Esophagus squamous epithelium (tissue), 5 donors: ENCODE measurements at regions not wholly inside any gene's neighbourhood (a gene's known extent, or its start where the extent isn't known, plus 50 kb on each side); places are given as distances from the start of the nearest gene placed in this dataset.
"Not testable (repeated sequence)": the region's sequence is repeated elsewhere in the genome, so short reads cannot be mapped to it uniquely, and the experiment has no call there.

Experiments used
- DNase-seq: peaks from one replicate; lab custom pipeline; 2025; lab: John Stamatoyannopoulos, UW
- H3K27ac ChIP-seq, 4 donors: fragments of 200-600 bp; sonication (generic); one replicate each; pipeline ENCODE4 v1.5.1; 2016 to 2019; ENCODE audit warnings: mild to moderate bottlenecking in 1 of 4
- H3K27me3 ChIP-seq, 4 donors: fragments of 200-600 bp; sonication (generic); 1 replicate in 3 of 4; 2 replicates in 1 of 4; pipeline versions ENCODE4 v1.5.1 to v1.6.0; 2017 to 2021; ENCODE audit warnings: antibody characterized with exemption in 1 of 4
- H3K36me3 ChIP-seq, 3 donors: fragments of 200-600 bp; sonication (generic); one replicate each; pipeline ENCODE4 v1.5.1; 2016 to 2019
- H3K4me1 ChIP-seq, 3 donors: fragments of 200-600 bp; sonication (generic); one replicate each; pipeline ENCODE4 v1.5.1; 2017 to 2019
- H3K4me3 ChIP-seq, 4 donors: fragments of 200-600 bp; sonication (generic); 1 replicate in 3 of 4; 2 replicates in 1 of 4; pipeline ENCODE4 v1.5.1; 2016 to 2019; ENCODE audit warnings: mild to moderate bottlenecking in 2 of 4, moderate library complexity in 1 of 4
- H3K9me3 ChIP-seq, 3 donors: fragments of 200-600 bp; sonication (generic); one replicate each; pipeline ENCODE4 v1.5.1; 2016 to 2019
- POLR2A ChIP-seq, 4 donors: fragments of 450-650 bp; IDR thresholded peaks; one replicate each; pipeline ENCODE4 v1.6.1; 2017; ENCODE audit warnings: antibody characterized with exemption in 4 of 4, mild to moderate bottlenecking in 4 of 4, moderate library complexity in 3 of 4
- WGBS, 2 donors: methylation state at CpG; one replicate each; pipeline ENCODE4 v1.1.5; 2018; 5-methylcytosine and 5-hydroxymethylcytosine counted together
- intact Hi-C: fragments of 100-400 bp; cut with DNase I; formaldehyde crosslinking; loops from one replicate; pipeline ENCODE4 v1.15.0; 2022
- TF ChIP-seq, protein P1 (sequence below), 6 experiments: fragments of 450-650 bp in 4 of 6; fragments of 200-600 bp in 2 of 6; sonication (generic) in 2 of 6; IDR thresholded peaks; one replicate each; pipeline ENCODE4 v1.5.1; 2016 to 2019; ENCODE audit warnings: antibody characterized with exemption in 6 of 6, mild to moderate bottlenecking in 4 of 6, moderate library complexity in 4 of 6
- donor health status: DM: yes; HTN: yes; CAD: no.

GRCh38 chr12:75692876-75693275 lies 181.5 kb upstream of the KRR1 start:
- no peak for TF ChIP-seq POLR2A (IDR thresholded peaks at IDR 0.05)
- TF ChIP-seq, protein P1, sequence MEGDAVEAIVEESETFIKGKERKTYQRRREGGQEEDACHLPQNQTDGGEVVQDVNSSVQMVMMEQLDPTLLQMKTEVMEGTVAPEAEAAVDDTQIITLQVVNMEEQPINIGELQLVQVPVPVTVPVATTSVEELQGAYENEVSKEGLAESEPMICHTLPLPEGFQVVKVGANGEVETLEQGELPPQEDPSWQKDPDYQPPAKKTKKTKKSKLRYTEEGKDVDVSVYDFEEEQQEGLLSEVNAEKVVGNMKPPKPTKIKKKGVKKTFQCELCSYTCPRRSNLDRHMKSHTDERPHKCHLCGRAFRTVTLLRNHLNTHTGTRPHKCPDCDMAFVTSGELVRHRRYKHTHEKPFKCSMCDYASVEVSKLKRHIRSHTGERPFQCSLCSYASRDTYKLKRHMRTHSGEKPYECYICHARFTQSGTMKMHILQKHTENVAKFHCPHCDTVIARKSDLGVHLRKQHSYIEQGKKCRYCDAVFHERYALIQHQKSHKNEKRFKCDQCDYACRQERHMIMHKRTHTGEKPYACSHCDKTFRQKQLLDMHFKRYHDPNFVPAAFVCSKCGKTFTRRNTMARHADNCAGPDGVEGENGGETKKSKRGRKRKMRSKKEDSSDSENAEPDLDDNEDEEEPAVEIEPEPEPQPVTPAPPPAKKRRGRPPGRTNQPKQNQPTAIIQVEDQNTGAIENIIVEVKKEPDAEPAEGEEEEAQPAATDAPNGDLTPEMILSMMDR (IDR thresholded peaks at IDR 0.05), result no peak
- DNase-seq, result no peak
- intact Hi-C loops, result no loop called here
- H3K36me3 ChIP-seq, result no peaks in the 10 kb centered on the region
- H3K27me3 ChIP-seq, result no peaks in the 10 kb centered on the region
- peaks cover 0 to 12% (median 0%) of the 10 kb centered on the region in 3 donors for H3K4me1 ChIP-seq
- 61 to 67% methylated on average over 2 of the region's 2 CpGs for WGBS, 2 donors
- H3K9me3 ChIP-seq, result no peaks in the 10 kb centered on the region
- no peak overlapping the region for H3K4me3 ChIP-seq
- no peak overlapping the region for H3K27ac ChIP-seq

DNA sequence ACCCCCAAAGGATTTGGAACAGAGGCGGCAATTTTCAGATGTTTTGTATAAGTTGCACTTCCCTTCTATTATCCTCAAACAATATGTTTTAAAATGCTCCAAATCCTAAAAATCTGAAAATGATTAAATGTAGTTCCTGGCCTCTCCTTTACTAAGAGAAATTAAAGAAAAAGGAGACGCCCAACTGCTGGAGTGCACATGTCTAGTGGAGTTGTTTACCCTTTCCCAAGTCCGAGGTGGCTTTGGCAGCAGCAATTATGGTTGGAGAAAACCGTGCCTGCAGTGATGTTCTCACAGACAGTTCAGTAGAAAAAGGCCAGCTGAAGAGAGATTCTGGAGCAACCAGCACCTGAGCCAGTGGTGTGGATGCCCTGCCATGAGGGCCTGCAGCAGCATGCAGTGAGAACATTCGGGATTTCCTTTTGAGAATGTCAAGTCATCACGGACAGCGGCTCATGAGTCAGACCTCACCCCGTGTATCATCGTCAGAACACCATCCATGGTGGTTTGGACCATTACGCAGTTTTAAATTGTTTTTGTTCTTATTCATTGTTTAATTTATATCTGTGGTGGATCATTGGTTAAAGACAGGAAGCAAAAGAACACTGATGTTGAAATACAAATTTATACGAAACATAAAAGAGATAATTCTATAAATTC lies 179.0 kb upstream of the KRR1 start:
- TF ChIP-seq, protein P1 (IDR thresholded peaks at IDR 0.05), result no peak
- TF ChIP-seq POLR2A (IDR thresholded peaks at IDR 0.05), result no peak
- H3K36me3 ChIP-seq, result no peaks in the 10 kb centered on the region
- no peak for DNase-seq
- H3K4me1 ChIP-seq, result peaks cover 0 to 20% (median 0%) of the 10 kb centered on the region in 3 donors
- whole genome bisulfite sequencing, 2 donors, result 27 to 42% methylated on average over 11 of the region's 11 CpGs
- no peak overlapping the region for H3K4me3 ChIP-seq
- H3K9me3 ChIP-seq, result no peaks in the 10 kb centered on the region
- peak overlapping the region in 2 of 4 donors; percentile 24 to 47 for H3K27ac ChIP-seq
- intact Hi-C loops, result no loop called here
- no peaks in the 10 kb centered on the region for H3K27me3 ChIP-seq

- 0 to 44% methylated on average over 1 of the region's 1 CpG for WGBS, 2 donors
- intact Hi-C loops, result not testable (repeated sequence)
- H3K4me1 ChIP-seq, result peaks cover 0 to 37% (median 14%) of the 10 kb centered on the region in 3 donors
Measured at GRCh38 chr12:75686233-75686632, 174.8 kb upstream of the KRR1 start.

DNA sequence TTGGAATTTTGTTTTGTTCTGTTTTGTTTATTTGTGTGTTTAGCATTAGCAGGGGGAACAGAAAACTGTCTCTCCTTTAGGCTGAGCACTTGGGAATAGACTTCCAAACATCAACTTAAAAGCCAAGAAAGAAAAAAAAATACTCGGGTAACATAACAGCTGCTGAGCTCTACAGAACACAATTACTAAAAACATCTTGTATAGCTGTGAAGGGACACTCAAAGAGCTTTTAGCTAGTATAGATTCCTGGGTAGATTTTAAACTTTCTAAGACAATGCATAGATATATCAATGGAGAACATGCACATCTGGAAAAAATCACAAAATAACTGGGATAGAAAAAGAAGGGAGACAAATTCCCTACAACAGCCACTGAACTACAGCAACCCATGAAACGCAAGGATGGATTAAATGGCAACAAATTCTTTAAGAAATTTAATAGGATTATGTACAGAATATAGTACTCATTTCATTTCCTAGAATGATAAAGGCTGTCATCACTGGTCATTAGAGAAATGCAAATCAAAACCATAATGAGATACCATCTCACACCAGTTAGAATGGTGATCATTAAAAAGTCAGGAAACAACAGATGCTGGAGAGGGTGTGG lies 174.3 kb upstream of the KRR1 start:
- H3K9me3 ChIP-seq, result no peaks in the 10 kb centered on the region
- 46 to 57% methylated on average over 2 of the region's 2 CpGs for WGBS, 2 donors
- peak overlapping the region in 1 of 4 donors; percentile 71 for H3K27ac ChIP-seq
- no peaks in the 10 kb centered on the region for H3K36me3 ChIP-seq
- intact Hi-C loops, result no loop called here
- H3K4me3 ChIP-seq, result no peak overlapping the region
- peaks cover 0 to 36% (median 14%) of the 10 kb centered on the region in 3 donors for H3K4me1 ChIP-seq
- H3K27me3 ChIP-seq, result no peaks in the 10 kb centered on the region
- no peak for DNase-seq
- no peak for TF ChIP-seq POLR2A (IDR thresholded peaks at IDR 0.05)
- TF ChIP-seq, protein P1 (IDR thresholded peaks at IDR 0.05), result no peak

More at GRCh38 chr12:75686233-75686632, 174.8 kb upstream of the KRR1 start:
- H3K9me3 ChIP-seq, H3K27me3 ChIP-seq, DNase-seq, H3K36me3 ChIP-seq, H3K27ac ChIP-seq, H3K4me3 ChIP-seq: not testable (repeated sequence)

DNA sequence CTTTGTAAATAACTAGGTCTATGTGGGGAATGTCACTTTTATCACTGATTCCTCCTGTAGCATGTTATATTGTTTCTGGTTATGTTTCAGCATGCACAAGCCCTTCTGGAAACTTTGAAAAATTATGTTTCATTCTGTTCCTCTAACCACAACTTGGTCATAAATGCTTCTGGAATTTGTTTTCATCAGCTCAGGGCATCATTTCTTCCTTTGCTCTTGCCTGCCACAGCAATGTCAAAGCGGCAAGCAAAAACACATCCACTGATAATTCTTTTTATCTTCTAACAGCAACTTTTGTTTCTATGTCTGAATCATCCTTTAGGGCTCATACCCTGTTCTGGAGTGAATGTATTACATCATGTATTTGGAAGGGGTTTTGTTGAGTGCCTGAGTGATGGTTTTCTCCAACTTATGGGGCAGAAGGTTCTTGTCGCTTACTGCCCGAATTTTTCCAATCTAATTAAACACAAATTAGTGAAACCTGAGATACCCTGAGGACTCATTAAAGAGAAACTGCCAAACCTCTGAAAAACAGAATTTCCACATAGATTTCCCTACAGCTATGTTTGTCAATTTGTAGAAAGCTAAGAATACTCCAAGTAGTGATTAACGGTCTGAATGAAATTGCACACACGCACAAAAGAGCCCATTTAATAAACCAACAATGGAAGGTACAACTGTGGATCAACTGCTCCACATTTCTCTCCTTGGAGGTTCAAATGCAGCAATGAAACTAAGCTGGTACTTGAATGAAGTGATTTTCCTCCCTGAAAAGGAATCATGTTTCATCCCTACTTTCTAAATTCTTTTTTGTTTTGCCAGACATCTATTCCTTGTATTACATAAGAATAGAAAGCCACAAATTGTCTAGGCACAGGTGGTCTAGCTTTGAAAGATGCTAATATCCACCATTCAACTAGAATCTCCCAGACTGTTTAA lies 173.5 kb upstream of the KRR1 start:
- no peak for DNase-seq
- intact Hi-C loops, result no loop called here
- no peak overlapping the region for H3K4me3 ChIP-seq
- peaks cover 0 to 28% (median 14%) of the 10 kb centered on the region in 3 donors for H3K4me1 ChIP-seq
- WGBS, 2 donors, result 38 to 40% methylated on average over 5 of the region's 5 CpGs
- no peaks in the 10 kb centered on the region for H3K36me3 ChIP-seq
- no peaks in the 10 kb centered on the region for H3K27me3 ChIP-seq
- no peak for TF ChIP-seq POLR2A (IDR thresholded peaks at IDR 0.05)
- TF ChIP-seq, protein P1 (IDR thresholded peaks at IDR 0.05), result no peak
- peak overlapping the region; percentile 60 to 77 (median 66) for H3K27ac ChIP-seq
- H3K9me3 ChIP-seq, result no peaks in the 10 kb centered on the region

GRCh38 chr12:75683995-75684586 lies 172.7 kb upstream of the KRR1 start:
- not testable (repeated sequence) for DNase-seq

More at GRCh38 chr12:75683995-75684586, 172.7 kb upstream of the KRR1 start:
- H3K9me3 ChIP-seq, H3K4me3 ChIP-seq, H3K27me3 ChIP-seq, intact Hi-C loops, H3K36me3 ChIP-seq: not testable (repeated sequence)
- 48 to 53% methylated on average over 4 of the region's 4 CpGs for WGBS, 2 donors
- peaks cover 0 to 26% (median 14%) of the 10 kb centered on the region in 3 donors for H3K4me1 ChIP-seq
- H3K27ac ChIP-seq, result peak overlapping the region; percentile 60 to 77 (median 66)
